IMR-90 (cell line): ENCODE measurements at regions not wholly inside any gene's neighbourhood (a gene's known extent, or its start where the extent isn't known, plus 50 kb on each side); places are given as distances from the start of the nearest gene placed in this dataset.

Experiments
- CEBPB ChIP-seq: IDR thresholded peaks from 2 replicates; pipeline ENCODE4 v1.6.1; 2012; ENCODE audit warnings: low read depth, low read length, improper control_type of control experiment
- POLR2A ChIP-seq: IDR thresholded peaks from 2 replicates; pipeline ENCODE4 v1.6.1; 2012; ENCODE audit warnings: mild to moderate bottlenecking, low read depth, low read length
- RCOR1 ChIP-seq: IDR thresholded peaks from 2 replicates; pipeline ENCODE4 v1.6.1; 2012; ENCODE audit warnings: mild to moderate bottlenecking, low read length, improper control_type of control experiment; ENCODE audit not compliant: insufficient replicate concordance
- SMC3 ChIP-seq: fragments of 150-350 bp; IDR thresholded peaks from 2 replicates; pipeline ENCODE4 v1.6.1; 2016; ENCODE audit warnings: low read depth, mild to moderate bottlenecking, antibody characterized with exemption, low read length, moderate library complexity
- TF ChIP-seq, protein P1 (sequence below): conservative IDR thresholded peaks from 2 replicates; pipeline ENCODE4 v1.5.1; 2012; ENCODE audit warnings: mild to moderate bottlenecking, low read depth, low read length, improper control_type of control experiment

DNA sequence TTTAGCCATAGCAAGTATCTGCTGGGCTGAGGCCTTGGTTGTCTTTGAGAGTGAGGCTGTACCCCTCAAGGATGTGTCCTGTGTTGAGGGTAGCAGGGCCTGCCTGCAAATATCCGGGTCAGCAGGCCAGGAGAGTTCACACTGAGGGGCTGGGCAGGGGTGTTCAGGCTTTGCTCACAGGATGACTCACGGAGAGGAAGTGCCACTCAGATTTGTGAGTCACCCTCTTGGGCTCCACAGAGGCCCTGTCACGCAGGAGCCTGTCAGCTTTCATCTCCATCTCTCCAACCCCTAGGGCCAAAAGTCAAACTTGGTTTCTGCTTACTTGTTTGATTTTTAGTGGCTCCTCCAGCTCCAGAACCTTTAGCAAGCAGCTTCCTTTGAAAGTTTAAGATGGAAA is 211.5 kb downstream of the SEC61B start:
- TF ChIP-seq, protein P1, sequence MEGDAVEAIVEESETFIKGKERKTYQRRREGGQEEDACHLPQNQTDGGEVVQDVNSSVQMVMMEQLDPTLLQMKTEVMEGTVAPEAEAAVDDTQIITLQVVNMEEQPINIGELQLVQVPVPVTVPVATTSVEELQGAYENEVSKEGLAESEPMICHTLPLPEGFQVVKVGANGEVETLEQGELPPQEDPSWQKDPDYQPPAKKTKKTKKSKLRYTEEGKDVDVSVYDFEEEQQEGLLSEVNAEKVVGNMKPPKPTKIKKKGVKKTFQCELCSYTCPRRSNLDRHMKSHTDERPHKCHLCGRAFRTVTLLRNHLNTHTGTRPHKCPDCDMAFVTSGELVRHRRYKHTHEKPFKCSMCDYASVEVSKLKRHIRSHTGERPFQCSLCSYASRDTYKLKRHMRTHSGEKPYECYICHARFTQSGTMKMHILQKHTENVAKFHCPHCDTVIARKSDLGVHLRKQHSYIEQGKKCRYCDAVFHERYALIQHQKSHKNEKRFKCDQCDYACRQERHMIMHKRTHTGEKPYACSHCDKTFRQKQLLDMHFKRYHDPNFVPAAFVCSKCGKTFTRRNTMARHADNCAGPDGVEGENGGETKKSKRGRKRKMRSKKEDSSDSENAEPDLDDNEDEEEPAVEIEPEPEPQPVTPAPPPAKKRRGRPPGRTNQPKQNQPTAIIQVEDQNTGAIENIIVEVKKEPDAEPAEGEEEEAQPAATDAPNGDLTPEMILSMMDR: no peak
- TF ChIP-seq POLR2A (no peak), SMC3 (no peak), CEBPB (no peak), RCOR1 (no peak)
